NCI-H510A treated with DMSO at 0.1 percent for 48 hours (cell line): ENCODE measurements at regions not wholly inside any gene's neighbourhood (a gene's known extent, or its start where the extent isn't known, plus 50 kb on each side); places are given as distances from the start of the nearest gene placed in this dataset.
"Not testable (repeated sequence)": the region's sequence is repeated elsewhere in the genome, so short reads cannot be mapped to it uniquely, and the experiment has no call there.

Source experiments
- DNase-seq: peaks from one replicate; lab custom pipeline; 2025; lab: John Stamatoyannopoulos, UW

GRCh38 chr15:72865486-72865885 is 81.9 kb upstream of the ADPGK start:
- no peak for DNase-seq

- DNase-seq, result no peak
Measured at GRCh38 chr15:72864681-72865080, 81.1 kb upstream of the ADPGK start.

GRCh38 chr15:72861354-72861910 is 77.9 kb upstream of the ADPGK start:
- no peak for DNase-seq

GRCh38 chr15:72859757-72860145 is 76.2 kb upstream of the ADPGK start:
- no peak for DNase-seq

GRCh38 chr15:72859017-72859756 is 75.6 kb upstream of the ADPGK start:
- DNase-seq, result no peak

- DNase-seq, result no peak
Measured at GRCh38 chr15:72858205-72858604, 74.6 kb upstream of the ADPGK start.

GRCh38 chr15:72857331-72858063 is 73.9 kb upstream of the ADPGK start:
- no peak for DNase-seq

GRCh38 chr15:72856549-72857040 is 73.0 kb upstream of the ADPGK start:
- DNase-seq, result no peak

GRCh38 chr15:72855791-72856190 is 72.2 kb upstream of the ADPGK start:
- DNase-seq, result no peak

GRCh38 chr15:72852273-72852672 is 68.7 kb upstream of the ADPGK start:
- no peak for DNase-seq

GRCh38 chr15:72851586-72851985 is 68.0 kb upstream of the ADPGK start:
- no peak for DNase-seq

GRCh38 chr15:72850833-72851232 is 67.3 kb upstream of the ADPGK start:
- DNase-seq, result no peak

GRCh38 chr15:72847806-72848205 is 64.2 kb upstream of the ADPGK start:
- no peak for DNase-seq

GRCh38 chr15:72847033-72847432 is 63.5 kb upstream of the ADPGK start:
- no peak for DNase-seq

GRCh38 chr15:72845981-72846383 is 62.4 kb upstream of the ADPGK start:
- DNase-seq, result no peak

GRCh38 chr15:72844067-72844466 is 60.5 kb upstream of the ADPGK start:
- DNase-seq, result no peak

GRCh38 chr15:72843340-72843739 is 59.8 kb upstream of the ADPGK start:
- not testable (repeated sequence) for DNase-seq

GRCh38 chr15:72840114-72840513 is 56.6 kb upstream of the ADPGK start:
- DNase-seq, result no peak

GRCh38 chr15:72838311-72838731 is 54.8 kb upstream of the ADPGK start:
- DNase-seq, result no peak

GRCh38 chr15:72836676-72837330 is 53.2 kb upstream of the ADPGK start:
- no peak for DNase-seq

- DNase-seq, result peak; percentile 15
Measured at GRCh38 chr15:72835294-72835890, 51.8 kb upstream of the ADPGK start.

- DNase-seq, result no peak
Measured at GRCh38 chr15:72833561-72833960, 50.0 kb upstream of the ADPGK start.
